Stimulated activated CD4-positive, alpha-beta T cell treated with anti-CD3 and anti-CD28 coated beads, Interleukin-1b, Interleukin-23, amount 100 ng/mL, for 4 hours (primary cell): ENCODE measurements at regions not wholly inside any gene's neighbourhood (a gene's known extent, or its start where the extent isn't known, plus 50 kb on each side); places are given as distances from the start of the nearest gene placed in this dataset.

Experiments
- DNase-seq, 2 donors: peaks; one replicate each; pipeline ENCODE4 v3.0.0-alpha.2; 2020; ENCODE audit warnings: low read depth in 2 of 2

- DNase-seq: no peak
Observed at GRCh38 chr3:150094150-150094933, 123.6 kb upstream of the PFN2 start.

GRCh38 chr3:150091626-150092025, 120.9 kb upstream of the PFN2 start:
- no peak for DNase-seq

- no peak for DNase-seq
Observed at GRCh38 chr3:150090877-150091276, 120.2 kb upstream of the PFN2 start.

- no peak for DNase-seq
Observed at GRCh38 chr3:150090006-150090405, 119.3 kb upstream of the PFN2 start.

GRCh38 chr3:150084128-150084527, 113.4 kb upstream of the PFN2 start:
- no peak for DNase-seq

- DNase-seq: no peak
Observed at GRCh38 chr3:150083655-150084042, 113.0 kb upstream of the PFN2 start.

- DNase-seq: no peak
Observed at GRCh38 chr3:150082898-150083654, 112.4 kb upstream of the PFN2 start.

GRCh38 chr3:150081084-150081483, 110.4 kb upstream of the PFN2 start:
- DNase-seq: no peak

- DNase-seq: no peak
Observed at GRCh38 chr3:150080058-150080730, 109.5 kb upstream of the PFN2 start.

- DNase-seq: no peak
Observed at GRCh38 chr3:150079029-150079739, 108.5 kb upstream of the PFN2 start.

GRCh38 chr3:150077581-150078247, 107.0 kb upstream of the PFN2 start:
- DNase-seq: no peak

GRCh38 chr3:150077107-150077506, 106.4 kb upstream of the PFN2 start:
- no peak for DNase-seq

- no peak for DNase-seq
Observed at GRCh38 chr3:150076443-150076842, 105.7 kb upstream of the PFN2 start.

- no peak for DNase-seq
Observed at GRCh38 chr3:150075417-150075865, 104.7 kb upstream of the PFN2 start.

GRCh38 chr3:150074697-150075416, 104.2 kb upstream of the PFN2 start:
- no peak for DNase-seq

- no peak for DNase-seq
Observed at GRCh38 chr3:150074277-150074676, 103.6 kb upstream of the PFN2 start.

GRCh38 chr3:150073513-150073912, 102.8 kb upstream of the PFN2 start:
- DNase-seq: no peak

- DNase-seq: no peak
Observed at GRCh38 chr3:150073031-150073430, 102.3 kb upstream of the PFN2 start.

GRCh38 chr3:150072576-150072975, 101.9 kb upstream of the PFN2 start:
- no peak for DNase-seq

- no peak for DNase-seq
Observed at GRCh38 chr3:150070271-150070670, 99.6 kb upstream of the PFN2 start.

- no peak for DNase-seq
Observed at GRCh38 chr3:150069633-150070032, 98.9 kb upstream of the PFN2 start.
